Colon (tissue), 2 donors: ENCODE measurements at regions not wholly inside any gene's neighbourhood (a gene's known extent, or its start where the extent isn't known, plus 50 kb on each side); places are given as distances from the start of the nearest gene placed in this dataset.

Experiments used
- FAIRE-seq: peaks from 2 replicates; lab custom pipeline; 2012; peaks lifted over from hg19 to GRCh38; lab: Jason Lieb, UNC
- donor health status: control.
- donor health status: control.

GRCh38 chr4:129900430-129900953, 804.5 kb downstream of the C4orf33 start:
- no peak for FAIRE-seq

GRCh38 chr4:129901205-129901604, 805.3 kb downstream of the C4orf33 start:
- FAIRE-seq = no peak

DNA sequence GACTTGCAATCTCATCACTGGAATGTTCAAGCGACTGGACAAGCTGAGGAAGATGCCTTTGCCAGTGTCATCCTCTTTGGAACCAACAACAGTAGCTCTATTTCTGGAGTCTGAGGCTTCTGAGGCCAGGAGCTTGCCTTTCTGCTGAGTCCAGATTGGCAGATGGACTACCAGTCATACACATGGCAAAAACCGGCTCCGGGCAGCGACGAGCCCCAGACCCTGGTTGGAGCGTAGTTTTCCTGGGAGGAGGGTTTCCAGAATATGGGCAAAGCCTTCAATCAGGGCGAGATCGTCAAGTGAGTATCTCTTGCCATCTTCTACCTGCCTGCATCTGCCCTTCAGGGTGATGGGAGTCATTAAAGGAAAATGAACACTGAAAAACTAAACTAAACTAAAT, 807.9 kb downstream of the C4orf33 start:
- FAIRE-seq = no peak

DNA sequence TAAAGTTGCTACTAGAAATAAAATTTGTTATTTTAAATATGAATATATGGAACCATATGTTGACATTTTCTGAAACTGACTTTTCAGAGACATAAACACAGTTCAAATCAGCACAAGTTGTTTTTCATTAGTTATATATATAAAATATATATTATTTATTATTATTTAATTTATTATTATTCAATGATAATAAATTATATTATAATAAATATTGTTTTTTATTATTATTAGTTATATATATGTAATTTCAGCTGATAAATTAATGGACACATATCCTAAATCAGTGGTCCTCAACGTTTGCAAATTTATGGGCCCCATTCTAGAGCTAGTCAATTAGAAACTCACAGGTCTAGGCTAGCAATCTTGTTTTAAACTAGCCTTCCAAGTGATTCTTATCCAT, 809.3 kb downstream of the C4orf33 start:
- FAIRE-seq = peak; percentile 66

- no peak for FAIRE-seq
Measured at GRCh38 chr4:129908117-129908516, 812.2 kb downstream of the C4orf33 start.

DNA sequence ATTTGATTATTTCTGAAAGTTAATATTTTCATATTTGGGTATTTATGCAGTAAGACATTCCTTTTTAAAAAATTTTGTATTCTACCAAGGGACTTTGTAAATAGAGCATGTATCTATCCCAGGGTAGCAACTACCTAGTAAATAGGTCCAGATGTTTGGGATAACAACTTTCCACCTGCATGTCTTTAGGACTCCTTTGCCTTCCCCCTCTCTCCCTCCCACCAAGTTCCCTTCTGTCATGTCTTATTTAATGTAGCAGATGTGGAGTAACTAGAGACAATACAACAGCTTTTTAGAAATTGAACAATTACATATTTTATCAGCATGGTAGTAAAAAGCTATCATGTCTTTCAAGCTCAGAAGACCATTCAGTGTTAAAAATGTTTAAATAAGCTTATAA, 821.0 kb downstream of the C4orf33 start:
- FAIRE-seq = no peak

- no peak for FAIRE-seq
Measured at GRCh38 chr4:129917651-129918050, 821.7 kb downstream of the C4orf33 start.

DNA sequence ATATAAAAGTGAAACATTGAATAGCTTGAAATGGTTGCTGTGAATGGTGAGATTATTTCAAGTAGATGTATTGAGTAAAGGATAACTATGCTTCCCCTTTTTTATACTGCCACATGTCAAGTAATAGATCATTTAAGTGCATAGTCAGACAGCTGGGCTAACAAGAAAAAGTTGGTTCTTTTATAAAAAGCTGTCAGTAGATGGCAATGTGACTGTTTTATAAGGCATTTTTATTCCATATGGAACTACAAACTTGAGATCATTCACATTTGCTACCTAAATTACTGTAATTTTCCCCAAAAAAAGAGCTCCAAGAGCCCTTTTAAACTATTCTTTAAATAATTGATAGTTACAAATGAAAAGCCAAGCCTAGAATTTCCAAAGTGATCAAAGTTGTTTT, 831.0 kb downstream of the C4orf33 start:
- no peak for FAIRE-seq

GRCh38 chr4:129929052-129929451, 833.1 kb downstream of the C4orf33 start:
- no peak for FAIRE-seq

- FAIRE-seq = no peak
Measured at GRCh38 chr4:129929984-129930383, 834.0 kb downstream of the C4orf33 start.

- FAIRE-seq = no peak
Measured at GRCh38 chr4:129950217-129950616, 854.3 kb downstream of the C4orf33 start.

GRCh38 chr4:129966175-129966574, 870.2 kb downstream of the C4orf33 start:
- FAIRE-seq = no peak

GRCh38 chr4:129968366-129968765, 872.4 kb downstream of the C4orf33 start:
- no peak for FAIRE-seq

GRCh38 chr4:129968778-129969177, 872.8 kb downstream of the C4orf33 start:
- no peak for FAIRE-seq

DNA sequence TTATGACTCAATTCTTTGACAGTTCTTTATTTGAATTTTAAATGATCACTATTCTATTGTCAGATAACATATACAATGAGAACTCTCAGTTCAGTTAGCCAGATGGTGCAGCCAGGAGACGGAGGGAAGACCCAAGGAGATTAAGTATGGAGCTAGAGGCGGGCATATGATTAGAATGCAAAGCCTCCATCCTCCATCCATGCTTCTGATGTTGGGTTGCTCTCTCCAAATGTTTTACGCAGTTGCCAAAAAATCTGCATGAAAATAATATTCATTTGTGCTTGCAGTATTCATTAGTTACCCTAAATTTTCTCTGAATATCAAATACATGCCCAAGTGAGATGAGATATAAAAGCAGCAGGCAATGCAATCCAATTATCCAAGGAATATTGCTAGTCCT, 874.8 kb downstream of the C4orf33 start:
- FAIRE-seq = no peak

DNA sequence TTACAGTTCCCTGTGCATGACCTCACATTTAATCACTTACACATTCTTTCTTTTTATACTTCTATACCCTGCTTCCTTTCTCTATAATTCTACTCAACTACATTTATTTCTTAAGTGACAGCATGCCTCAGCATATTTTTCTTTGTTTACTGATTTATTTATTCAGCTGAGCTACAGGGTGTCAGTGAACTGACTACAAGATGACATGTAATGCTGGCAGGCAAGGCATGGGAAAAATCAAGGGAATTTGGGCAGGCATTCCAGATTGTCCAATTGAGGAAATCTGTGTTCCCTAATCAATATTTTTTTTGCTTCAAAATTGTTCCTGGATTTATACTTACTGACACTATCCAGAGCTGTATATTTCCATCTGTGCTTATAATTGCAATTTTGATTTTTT, 875.5 kb downstream of the C4orf33 start:
- FAIRE-seq = no peak

DNA sequence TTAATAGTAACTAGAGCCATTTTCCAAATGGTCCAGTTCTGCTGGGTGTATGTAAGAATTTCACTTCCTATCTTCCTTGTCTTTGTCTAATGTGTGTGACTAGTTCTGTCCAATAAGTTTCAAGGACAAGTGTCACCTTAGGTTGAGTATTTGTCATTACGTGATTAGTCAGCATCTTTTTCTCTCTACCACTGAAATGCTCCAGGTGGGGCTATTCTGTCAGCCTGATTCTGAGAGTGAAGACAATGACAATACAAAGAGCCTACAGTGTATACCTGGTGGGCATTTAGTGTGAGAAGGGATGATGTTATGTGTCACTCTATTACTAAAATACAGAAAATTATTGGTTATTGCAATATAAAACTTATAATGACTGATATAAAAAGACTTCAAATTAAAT, 876.3 kb downstream of the C4orf33 start:
- FAIRE-seq = no peak

DNA sequence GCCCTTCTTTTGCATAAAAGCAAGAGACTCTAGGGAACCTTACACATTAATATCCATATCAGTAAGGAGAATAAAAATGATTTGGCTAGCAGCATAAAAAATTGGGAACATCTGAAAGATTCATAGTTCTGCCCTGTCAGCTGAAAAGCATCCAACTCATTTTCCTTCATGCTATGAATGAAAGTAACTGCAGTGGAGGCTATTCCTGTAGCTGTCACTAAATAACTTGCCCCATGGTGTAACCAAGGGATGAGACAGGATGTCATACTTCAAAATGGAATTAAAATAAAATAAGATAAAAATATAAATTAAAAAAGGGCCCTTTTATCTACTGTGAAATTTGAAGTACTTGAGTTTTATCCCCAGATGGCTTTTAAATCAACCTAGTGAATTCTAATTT, 878.8 kb downstream of the C4orf33 start:
- no peak for FAIRE-seq

- FAIRE-seq = no peak
Measured at GRCh38 chr4:129978315-129978714, 882.4 kb downstream of the C4orf33 start.

- FAIRE-seq = no peak
Measured at GRCh38 chr4:129988957-129989356, 893.0 kb downstream of the C4orf33 start.

DNA sequence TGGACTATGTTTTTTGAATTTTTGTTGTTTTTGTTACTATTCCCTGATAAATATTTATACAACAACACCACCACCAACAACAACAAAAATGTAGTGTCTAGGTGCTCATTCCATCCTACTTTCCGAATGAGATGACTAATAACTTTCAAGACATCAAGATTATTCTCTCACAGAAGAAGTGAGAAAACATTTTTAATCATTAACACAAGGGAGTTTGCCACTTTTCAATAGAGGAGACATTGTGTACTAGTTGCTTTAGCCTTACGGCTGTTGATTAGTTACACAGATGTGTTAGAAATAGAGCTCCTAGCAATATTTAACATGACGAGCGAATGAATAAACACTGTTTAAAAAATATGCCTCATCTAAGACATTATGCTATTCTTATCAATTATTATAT, 898.8 kb downstream of the C4orf33 start:
- FAIRE-seq = no peak

- no peak for FAIRE-seq
Measured at GRCh38 chr4:129998436-129999150, 902.6 kb downstream of the C4orf33 start.

DNA sequence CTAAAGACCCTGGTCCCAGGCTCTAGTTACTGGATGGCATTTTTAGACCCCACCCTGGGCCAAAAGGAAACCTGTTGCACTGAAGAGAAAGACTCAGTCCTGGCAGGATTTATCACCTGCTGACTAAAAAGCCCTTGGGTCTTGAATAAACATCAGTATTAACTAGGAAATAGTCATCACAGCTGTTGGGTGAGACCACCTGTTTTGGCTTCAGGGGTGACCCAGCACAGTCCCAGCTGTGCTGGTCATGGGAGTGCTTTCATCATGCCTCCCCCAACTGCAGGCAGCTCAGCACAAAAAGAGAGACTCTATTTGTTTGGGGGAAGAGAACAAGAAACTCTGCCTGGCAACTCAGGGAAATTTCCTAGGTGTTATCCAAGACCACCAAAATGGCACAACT, 903.2 kb downstream of the C4orf33 start:
- FAIRE-seq = no peak

GRCh38 chr4:130008461-130008860, 912.5 kb downstream of the C4orf33 start:
- FAIRE-seq = no peak
